Spleen (tissue), 11 donors: ENCODE measurements at regions not wholly inside any gene's neighbourhood (a gene's known extent, or its start where the extent isn't known, plus 50 kb on each side); places are given as distances from the start of the nearest gene placed in this dataset.

ENCODE experiments used
- DNase-seq: peaks from one replicate; pipeline ENCODE4 v3.0.0-alpha.2; 2020
- H3K27ac ChIP-seq, 8 donors: fragments of 200-600 bp; sonication (generic) in 7 of 8; 1 replicate in 4 of 8; 2 replicates in 4 of 8; pipeline versions ENCODE4 v1.5.0 to v1.8.0; 2016 to 2021; ENCODE audit warnings: inconsistent platforms in 4 of 8, mild to moderate bottlenecking in 4 of 8, moderate library complexity in 1 of 8
- H3K27me3 ChIP-seq, 7 donors: fragments of 200-600 bp; sonication (generic) in 6 of 7; replicated peaks in 1 of 7; 1 replicate in 4 of 7; 2 replicates in 3 of 7; pipeline versions ENCODE4 v1.5.0 to v1.8.0; 2016 to 2021; ENCODE audit warnings: inconsistent platforms in 3 of 7, mild to moderate bottlenecking in 1 of 7
- H3K36me3 ChIP-seq, 6 donors: fragments of 200-600 bp; sonication (generic) in 5 of 6; 1 replicate in 4 of 6; 2 replicates in 2 of 6; pipeline versions ENCODE4 v1.5.0 to v1.8.0; 2016 to 2021; ENCODE audit warnings: inconsistent platforms in 2 of 6
- H3K4me1 ChIP-seq, 6 donors: fragments of 200-600 bp; sonication (generic) in 5 of 6; 1 replicate in 3 of 6; 2 replicates in 3 of 6; pipeline versions ENCODE4 v1.5.0 to v1.8.0; 2016 to 2021; ENCODE audit warnings: inconsistent platforms in 3 of 6
- H3K4me3 ChIP-seq, 8 donors: fragments of 200-600 bp; sonication (generic) in 7 of 8; 1 replicate in 4 of 8; 2 replicates in 4 of 8; pipeline versions ENCODE4 v1.5.0 to v1.8.0; 2016 to 2021; ENCODE audit warnings: inconsistent platforms in 4 of 8, mild to moderate bottlenecking in 4 of 8, moderate library complexity in 2 of 8
- H3K9me3 ChIP-seq, 8 donors: fragments of 200-600 bp; sonication (generic) in 7 of 8; 1 replicate in 4 of 8; 2 replicates in 4 of 8; pipeline versions ENCODE4 v1.5.0 to v1.8.0; 2016 to 2021; ENCODE audit warnings: inconsistent platforms in 4 of 8
- CTCF ChIP-seq, 11 experiments: fragments of 200-600 bp in 7 of 11; fragments of 450-650 bp in 4 of 11; sonication (generic) in 4 of 11; IDR thresholded peaks in 8 of 11; conservative IDR thresholded peaks in 3 of 11; 1 replicate in 7 of 11; 2 replicates in 4 of 11; pipeline versions ENCODE4 v1.4.0 to v1.8.0; 2016 to 2021; ENCODE audit warnings: antibody characterized with exemption in 11 of 11, inconsistent platforms in 4 of 11, mild to moderate bottlenecking in 1 of 11
- POLR2A ChIP-seq, 3 donors: fragments of 450-650 bp; IDR thresholded peaks; one replicate each; pipeline ENCODE4 v1.5.1; 2017; ENCODE audit warnings: antibody characterized with exemption in 3 of 3, mild to moderate bottlenecking in 1 of 3
- POLR2AphosphoS5 ChIP-seq, 3 donors: sonication (generic); formaldehyde crosslinking; IDR thresholded peaks; one replicate each; pipeline ENCODE4 v1.5.1; 2017; ENCODE audit warnings: antibody characterized with exemption in 3 of 3
- WGBS, 5 donors: extraction: QIAGEN DNeasy Blood & Tissue Kit in 3 of 5; methylation state at CpG; one replicate each; pipeline versions ENCODE4 v1.1.5 to v1.1.7; 2013 to 2018; 5-methylcytosine and 5-hydroxymethylcytosine counted together
- intact Hi-C: fragments of 100-400 bp; cut with DNase I; formaldehyde crosslinking; loops from one replicate; pipeline ENCODE4 v1.15.0; 2023; ENCODE audit warnings: low total_unique reads
- donor health status: healthy with polysubstance abuse.
- donor health status: DM: no; HTN: no; CAD: no; lungs with moderate emphysema.
- donor health status: DM: no; HTN: no; CAD: no.
- donor health status: Bipolar disorder and iron deficiency.
- donor health status: healthy.
- donor health status: DM: no; HTN: no; CAD: no.
- donor health status: DM: yes; HTN: yes; CAD: no.

- H3K4me3 ChIP-seq, result no peak overlapping the region
- peaks cover 0 to 16% (median 0%) of the 10 kb centered on the region in 7 donors for H3K27me3 ChIP-seq
- no peaks in the 10 kb centered on the region for H3K4me1 ChIP-seq
- no peaks in the 10 kb centered on the region for H3K9me3 ChIP-seq
- no peak overlapping the region for H3K27ac ChIP-seq
- peak; percentile 1 for DNase-seq
- intact Hi-C loops, result no loop called here
- TF ChIP-seq CTCF (IDR thresholded peaks at IDR 0.05 in 8 of 11, conservative IDR thresholded peaks at IDR 0.05 in 3 of 11) (no peak), POLR2AphosphoS5 (IDR thresholded peaks at IDR 0.05) (no peak), POLR2A (IDR thresholded peaks at IDR 0.05) (no peak)
- WGBS, 5 donors, result 74 to 78% (median 75%) methylated on average over 11 of the region's 11 CpGs
- no peaks in the 10 kb centered on the region for H3K36me3 ChIP-seq
Observed at GRCh38 chr17:72580321-72581127, 459.7 kb downstream of the SOX9 start.

GRCh38 chr17:72587156-72587555 is 466.3 kb downstream of the SOX9 start:
- H3K36me3 ChIP-seq, result no peaks in the 10 kb centered on the region
- TF ChIP-seq CTCF (IDR thresholded peaks at IDR 0.05 in 8 of 11, conservative IDR thresholded peaks at IDR 0.05 in 3 of 11), result no peak
- no peak for TF ChIP-seq POLR2AphosphoS5 (IDR thresholded peaks at IDR 0.05)
- TF ChIP-seq POLR2A (IDR thresholded peaks at IDR 0.05), result no peak
- intact Hi-C loops, result no loop called here
- 82 to 93% (median 87%) methylated on average over 7 of the region's 7 CpGs for WGBS, 5 donors
- no peak overlapping the region for H3K27ac ChIP-seq
- peaks cover 0 to 56% (median 20%) of the 10 kb centered on the region in 7 donors for H3K27me3 ChIP-seq
- DNase-seq, result no peak
- H3K9me3 ChIP-seq, result no peaks in the 10 kb centered on the region
- H3K4me1 ChIP-seq, result peaks cover 7 to 15% (median 10%) of the 10 kb centered on the region in 6 donors
- H3K4me3 ChIP-seq, result no peak overlapping the region

GRCh38 chr17:72587773-72588511 is 467.1 kb downstream of the SOX9 start:
- peaks cover 0 to 64% (median 26%) of the 10 kb centered on the region in 7 donors for H3K27me3 ChIP-seq
- no peak overlapping the region for H3K27ac ChIP-seq
- H3K9me3 ChIP-seq, result no peaks in the 10 kb centered on the region
- 9 to 22% (median 13%) methylated on average over 11 of the region's 11 CpGs for WGBS, 5 donors
- TF ChIP-seq CTCF (IDR thresholded peaks at IDR 0.05 in 8 of 11, conservative IDR thresholded peaks at IDR 0.05 in 3 of 11), result no peak
- TF ChIP-seq POLR2A (IDR thresholded peaks at IDR 0.05), result no peak
- TF ChIP-seq POLR2AphosphoS5 (IDR thresholded peaks at IDR 0.05), result no peak
- no peak for DNase-seq
- H3K36me3 ChIP-seq, result no peaks in the 10 kb centered on the region
- H3K4me1 ChIP-seq, result peaks cover 8 to 23% (median 17%) of the 10 kb centered on the region in 6 donors
- intact Hi-C loops, result no loop called here
- H3K4me3 ChIP-seq, result no peak overlapping the region

GRCh38 chr17:72588561-72588960 is 467.7 kb downstream of the SOX9 start:
- peaks cover 8 to 25% (median 17%) of the 10 kb centered on the region in 6 donors for H3K4me1 ChIP-seq
- TF ChIP-seq CTCF (IDR thresholded peaks at IDR 0.05 in 8 of 11, conservative IDR thresholded peaks at IDR 0.05 in 3 of 11) (no peak), POLR2A (IDR thresholded peaks at IDR 0.05) (no peak), POLR2AphosphoS5 (IDR thresholded peaks at IDR 0.05) (no peak)
- intact Hi-C loops, result no loop called here
- WGBS, 5 donors, result 68 to 86% (median 79%) methylated on average over 7 of the region's 7 CpGs
- DNase-seq, result no peak
- peaks cover 0 to 70% (median 27%) of the 10 kb centered on the region in 7 donors for H3K27me3 ChIP-seq
- H3K27ac ChIP-seq, result no peak overlapping the region
- no peaks in the 10 kb centered on the region for H3K36me3 ChIP-seq
- no peak overlapping the region for H3K4me3 ChIP-seq
- H3K9me3 ChIP-seq, result no peaks in the 10 kb centered on the region
